Esophagus squamous epithelium (tissue), 5 donors: ENCODE measurements at regions not wholly inside any gene's neighbourhood (a gene's known extent, or its start where the extent isn't known, plus 50 kb on each side); places are given as distances from the start of the nearest gene placed in this dataset.
"Not testable (repeated sequence)": the region's sequence is repeated elsewhere in the genome, so short reads cannot be mapped to it uniquely, and the experiment has no call there.

Experiments
- DNase-seq: peaks from one replicate; lab custom pipeline; 2025; lab: John Stamatoyannopoulos, UW
- H3K27ac ChIP-seq, 4 donors: fragments of 200-600 bp; sonication (generic); one replicate each; pipeline ENCODE4 v1.5.1; 2016 to 2019; ENCODE audit warnings: mild to moderate bottlenecking in 1 of 4
- H3K27me3 ChIP-seq, 4 donors: fragments of 200-600 bp; sonication (generic); 1 replicate in 3 of 4; 2 replicates in 1 of 4; pipeline versions ENCODE4 v1.5.1 to v1.6.0; 2017 to 2021; ENCODE audit warnings: antibody characterized with exemption in 1 of 4
- H3K36me3 ChIP-seq, 3 donors: fragments of 200-600 bp; sonication (generic); one replicate each; pipeline ENCODE4 v1.5.1; 2016 to 2019
- H3K4me1 ChIP-seq, 3 donors: fragments of 200-600 bp; sonication (generic); one replicate each; pipeline ENCODE4 v1.5.1; 2017 to 2019
- H3K4me3 ChIP-seq, 4 donors: fragments of 200-600 bp; sonication (generic); 1 replicate in 3 of 4; 2 replicates in 1 of 4; pipeline ENCODE4 v1.5.1; 2016 to 2019; ENCODE audit warnings: mild to moderate bottlenecking in 2 of 4, moderate library complexity in 1 of 4
- H3K9me3 ChIP-seq, 3 donors: fragments of 200-600 bp; sonication (generic); one replicate each; pipeline ENCODE4 v1.5.1; 2016 to 2019
- POLR2A ChIP-seq, 4 donors: fragments of 450-650 bp; IDR thresholded peaks; one replicate each; pipeline ENCODE4 v1.6.1; 2017; ENCODE audit warnings: antibody characterized with exemption in 4 of 4, mild to moderate bottlenecking in 4 of 4, moderate library complexity in 3 of 4
- WGBS, 2 donors: methylation state at CpG; one replicate each; pipeline ENCODE4 v1.1.5; 2018; 5-methylcytosine and 5-hydroxymethylcytosine counted together
- intact Hi-C: fragments of 100-400 bp; cut with DNase I; formaldehyde crosslinking; loops from one replicate; pipeline ENCODE4 v1.15.0; 2022
- TF ChIP-seq, protein P1 (sequence below), 6 experiments: fragments of 450-650 bp in 4 of 6; fragments of 200-600 bp in 2 of 6; sonication (generic) in 2 of 6; IDR thresholded peaks; one replicate each; pipeline ENCODE4 v1.5.1; 2016 to 2019; ENCODE audit warnings: antibody characterized with exemption in 6 of 6, mild to moderate bottlenecking in 4 of 6, moderate library complexity in 4 of 6
- donor health status: DM: yes; HTN: yes; CAD: no.

DNA sequence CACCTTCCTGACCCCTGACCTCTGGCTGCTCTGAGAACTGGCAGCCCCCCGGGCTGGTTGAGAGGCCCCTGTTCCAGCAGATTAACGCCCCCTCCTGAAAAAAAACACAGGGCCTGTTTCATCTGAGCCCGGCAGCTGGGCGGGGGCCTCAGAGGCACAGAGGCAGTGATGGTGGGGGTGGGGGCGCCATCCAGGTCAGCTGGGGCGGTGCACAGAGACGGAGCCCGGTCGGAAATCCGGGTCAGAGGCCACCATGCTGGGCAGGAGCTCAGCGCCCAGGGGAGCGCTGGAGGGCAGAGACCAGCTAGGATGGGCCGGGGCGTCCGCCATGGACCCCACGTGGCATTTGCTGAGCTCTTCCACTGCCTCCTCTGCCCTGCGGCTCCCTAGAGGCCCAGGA is 68.0 kb downstream of the UNCX start:
- H3K4me3 ChIP-seq: no peak overlapping the region
- H3K4me1 ChIP-seq: peaks cover 0 to 12% (median 7%) of the 10 kb centered on the region in 3 donors
- WGBS, 2 donors: no CpG with 5 or more reads among the region's 17 CpGs
- no peaks in the 10 kb centered on the region for H3K9me3 ChIP-seq
- H3K27ac ChIP-seq: no peak overlapping the region
- DNase-seq: no peak
- intact Hi-C loops: no loop called here
- TF ChIP-seq POLR2A (IDR thresholded peaks at IDR 0.05): no peak
- TF ChIP-seq, protein P1, sequence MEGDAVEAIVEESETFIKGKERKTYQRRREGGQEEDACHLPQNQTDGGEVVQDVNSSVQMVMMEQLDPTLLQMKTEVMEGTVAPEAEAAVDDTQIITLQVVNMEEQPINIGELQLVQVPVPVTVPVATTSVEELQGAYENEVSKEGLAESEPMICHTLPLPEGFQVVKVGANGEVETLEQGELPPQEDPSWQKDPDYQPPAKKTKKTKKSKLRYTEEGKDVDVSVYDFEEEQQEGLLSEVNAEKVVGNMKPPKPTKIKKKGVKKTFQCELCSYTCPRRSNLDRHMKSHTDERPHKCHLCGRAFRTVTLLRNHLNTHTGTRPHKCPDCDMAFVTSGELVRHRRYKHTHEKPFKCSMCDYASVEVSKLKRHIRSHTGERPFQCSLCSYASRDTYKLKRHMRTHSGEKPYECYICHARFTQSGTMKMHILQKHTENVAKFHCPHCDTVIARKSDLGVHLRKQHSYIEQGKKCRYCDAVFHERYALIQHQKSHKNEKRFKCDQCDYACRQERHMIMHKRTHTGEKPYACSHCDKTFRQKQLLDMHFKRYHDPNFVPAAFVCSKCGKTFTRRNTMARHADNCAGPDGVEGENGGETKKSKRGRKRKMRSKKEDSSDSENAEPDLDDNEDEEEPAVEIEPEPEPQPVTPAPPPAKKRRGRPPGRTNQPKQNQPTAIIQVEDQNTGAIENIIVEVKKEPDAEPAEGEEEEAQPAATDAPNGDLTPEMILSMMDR (IDR thresholded peaks at IDR 0.05): no peak
- H3K36me3 ChIP-seq: no peaks in the 10 kb centered on the region
- H3K27me3 ChIP-seq: peaks cover 0 to 88% (median 13%) of the 10 kb centered on the region in 4 donors

DNA sequence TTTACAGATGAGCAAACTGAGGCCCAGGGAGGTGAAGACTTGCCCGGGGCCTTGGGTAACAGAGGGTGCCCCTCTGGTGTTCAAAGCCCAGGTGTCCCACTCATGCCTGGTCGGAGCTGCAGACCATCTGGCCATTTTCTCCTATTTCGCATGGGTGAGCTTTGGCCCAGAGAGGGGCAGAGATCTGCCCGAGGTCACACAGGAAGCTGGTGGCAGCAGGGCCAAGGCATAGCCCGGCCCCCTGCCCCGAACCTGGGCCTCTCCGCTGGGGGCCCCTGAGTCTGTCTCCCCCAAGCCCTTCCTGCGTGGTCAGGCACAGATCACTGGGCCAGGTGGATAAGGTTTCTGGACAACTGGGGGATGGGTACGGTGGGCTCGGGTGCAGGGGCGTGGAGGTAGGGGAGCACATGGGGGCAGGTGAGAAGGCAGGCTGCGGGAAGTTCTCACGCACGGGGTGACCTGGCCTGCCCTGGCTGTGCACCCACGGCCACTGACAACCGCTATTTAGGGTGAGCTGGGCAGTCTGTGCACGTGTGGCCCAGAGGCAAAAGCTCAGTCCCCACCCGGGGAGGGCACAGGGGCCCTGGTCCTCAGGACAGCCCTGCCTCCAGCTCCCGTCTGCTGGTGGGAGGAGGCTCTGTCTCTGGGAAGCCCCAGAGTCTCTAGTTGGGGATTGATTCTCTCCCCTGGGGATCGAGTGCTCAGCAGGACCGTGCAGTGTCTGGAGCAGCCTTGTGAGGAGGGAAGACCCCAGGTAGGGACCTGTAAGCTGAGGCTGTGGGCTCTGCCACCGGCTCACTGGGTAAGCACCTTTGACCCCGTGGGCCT is 68.6 kb downstream of the UNCX start:
- H3K4me3 ChIP-seq: no peak overlapping the region
- no peak for DNase-seq
- H3K36me3 ChIP-seq: no peaks in the 10 kb centered on the region
- intact Hi-C loops: no loop called here
- WGBS, 2 donors: 20% methylated on average over 1 of the region's 23 CpGs; no CpG with 5 or more reads in 1 of the 2 donors
- H3K27ac ChIP-seq: no peak overlapping the region
- peaks cover 0 to 12% (median 7%) of the 10 kb centered on the region in 3 donors for H3K4me1 ChIP-seq
- no peaks in the 10 kb centered on the region for H3K9me3 ChIP-seq
- TF ChIP-seq, protein P1 (IDR thresholded peaks at IDR 0.05): no peak
- TF ChIP-seq POLR2A (IDR thresholded peaks at IDR 0.05): no peak
- H3K27me3 ChIP-seq: peaks cover 0 to 82% (median 10%) of the 10 kb centered on the region in 4 donors

DNA sequence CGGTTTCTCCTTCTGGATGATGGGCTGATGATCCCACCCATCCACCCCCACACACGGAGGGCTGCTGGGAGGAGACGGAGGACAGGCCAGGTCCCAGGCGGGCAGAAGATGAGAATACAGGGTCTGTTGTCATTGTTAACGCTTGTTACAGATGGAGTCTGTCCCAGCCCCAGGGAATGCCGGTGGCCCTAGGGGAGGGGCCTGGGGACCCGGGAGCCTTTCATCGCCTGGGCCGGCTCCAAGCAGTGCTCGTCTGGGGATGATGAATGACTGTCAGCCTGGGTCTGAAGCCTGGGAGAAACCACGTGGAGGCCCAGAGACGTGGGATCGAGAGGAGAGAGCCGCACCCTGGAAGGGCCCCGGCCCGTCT is 69.2 kb downstream of the UNCX start:
- H3K27ac ChIP-seq: no peak overlapping the region
- intact Hi-C loops: no loop called here
- WGBS, 2 donors: 45 to 50% methylated on average over 6 to 14 of the region's 16 CpGs
- H3K4me1 ChIP-seq: peaks cover 0 to 11% (median 7%) of the 10 kb centered on the region in 3 donors
- DNase-seq: no peak
- peaks cover 0 to 76% (median 5%) of the 10 kb centered on the region in 4 donors for H3K27me3 ChIP-seq
- no peak for TF ChIP-seq POLR2A (IDR thresholded peaks at IDR 0.05)
- TF ChIP-seq, protein P1 (IDR thresholded peaks at IDR 0.05): no peak
- no peak overlapping the region for H3K4me3 ChIP-seq
- no peaks in the 10 kb centered on the region for H3K9me3 ChIP-seq
- H3K36me3 ChIP-seq: no peaks in the 10 kb centered on the region

DNA sequence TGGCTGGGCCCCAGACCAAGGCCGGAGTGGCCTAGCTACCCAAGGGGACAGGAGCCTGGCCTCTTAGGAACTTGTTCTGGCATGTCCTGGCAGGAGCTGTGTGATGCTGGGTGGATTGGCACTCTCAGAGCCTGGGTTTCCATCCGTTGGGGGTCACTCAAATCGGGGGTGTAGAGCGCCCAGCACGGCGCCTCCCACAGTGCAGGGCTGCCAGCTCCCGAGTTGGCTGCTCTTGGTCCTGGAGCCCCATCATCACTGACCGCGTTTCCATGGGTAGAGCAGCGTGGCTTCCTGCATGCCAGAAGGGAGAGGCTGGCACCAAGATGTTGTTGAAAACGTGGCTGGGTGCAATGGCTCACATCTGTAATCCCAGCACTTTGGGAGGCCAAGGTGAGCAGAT is 70.3 kb downstream of the UNCX start:
- peaks cover 0 to 74% (median 0%) of the 10 kb centered on the region in 4 donors for H3K27me3 ChIP-seq
- WGBS, 2 donors: no CpG with 5 or more reads among the region's 11 CpGs
- intact Hi-C loops: no loop called here
- no peak overlapping the region for H3K4me3 ChIP-seq
- no peak for DNase-seq
- H3K4me1 ChIP-seq: no peaks in the 10 kb centered on the region
- H3K27ac ChIP-seq: no peak overlapping the region
- TF ChIP-seq, protein P1 (IDR thresholded peaks at IDR 0.05): no peak
- TF ChIP-seq POLR2A (IDR thresholded peaks at IDR 0.05): no peak
- H3K36me3 ChIP-seq: no peaks in the 10 kb centered on the region
- no peaks in the 10 kb centered on the region for H3K9me3 ChIP-seq

DNA sequence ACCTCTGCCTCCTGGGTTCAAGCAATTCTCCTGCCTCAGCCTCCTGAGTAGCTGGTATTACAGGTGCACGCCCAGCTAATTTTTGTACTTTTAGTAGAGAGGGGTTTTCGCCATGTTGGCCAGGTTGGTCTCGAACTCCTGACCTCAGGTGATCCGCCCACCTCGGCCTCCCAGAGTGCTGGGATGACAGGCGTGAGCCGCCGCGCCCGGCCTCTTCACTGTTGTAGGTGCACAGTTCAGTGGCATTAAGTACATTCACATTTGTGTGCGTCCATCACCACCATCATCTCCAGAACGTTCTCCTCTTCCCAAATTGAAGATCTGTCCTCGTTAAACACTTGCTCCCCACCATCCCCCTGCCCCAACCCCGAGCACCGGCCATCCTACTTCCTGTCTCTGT is 71.3 kb downstream of the UNCX start:
- H3K4me1 ChIP-seq, DNase-seq, intact Hi-C loops, H3K36me3 ChIP-seq, H3K4me3 ChIP-seq, H3K9me3 ChIP-seq, H3K27ac ChIP-seq: not testable (repeated sequence)
- H3K27me3 ChIP-seq: peaks cover 0 to 70% (median 0%) of the 10 kb centered on the region in 4 donors
- 74 to 78% methylated on average over 8 to 15 of the region's 15 CpGs for WGBS, 2 donors
